ENCODE measurements at regions not wholly inside any gene's neighbourhood (a gene's known extent, or its start where the extent isn't known, plus 50 kb on each side); places are given as distances from the start of the nearest gene placed in this dataset.

DNA sequence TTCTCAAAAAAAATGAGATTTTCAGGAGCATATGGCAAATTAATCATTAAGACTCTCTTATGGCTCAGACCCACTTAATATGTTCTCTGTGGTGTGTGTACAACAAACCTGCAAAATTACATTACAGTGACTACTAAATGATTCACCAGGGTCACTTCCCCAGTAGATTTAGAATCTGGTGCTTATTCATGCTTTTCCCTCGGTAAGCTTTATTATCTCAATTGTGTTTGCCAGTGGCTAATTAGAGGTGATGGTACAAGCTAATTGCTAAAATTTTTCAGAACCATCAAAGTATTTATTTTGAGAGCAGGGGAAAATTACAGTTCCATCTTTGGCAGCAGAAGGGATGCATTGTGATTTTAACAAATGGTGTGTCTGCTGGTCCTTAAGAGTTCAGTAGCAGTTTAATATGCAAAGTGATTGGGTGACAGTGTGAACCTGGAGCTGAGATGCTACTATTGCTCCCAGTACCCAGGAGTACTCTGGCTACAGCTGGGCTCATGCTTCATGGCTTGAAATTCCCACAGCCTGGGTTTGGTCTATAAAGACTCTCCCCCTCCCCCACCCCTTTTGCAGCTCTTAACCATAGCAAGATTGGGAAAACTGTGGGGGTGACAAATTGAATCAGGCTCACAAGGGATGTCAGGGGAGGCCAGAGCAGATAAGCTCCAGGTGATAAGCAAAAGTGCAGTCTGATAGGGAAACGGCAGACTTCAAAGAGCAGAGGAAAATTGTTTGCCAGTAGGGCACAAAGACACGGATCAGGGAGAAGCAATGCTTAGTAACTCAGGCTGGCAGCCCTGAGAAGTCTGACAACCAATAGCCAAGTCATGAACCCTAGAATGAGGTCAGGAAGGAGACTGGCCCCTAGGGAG lies 92.8 kb upstream of the RAD23B start:
- intact Hi-C loops (cut with micrococcal nuclease; ENCODE audit: unreplicated experiment): no loop called here
- TF ChIP-seq EZH2 (IDR thresholded peaks at IDR 0.05; ENCODE audit: borderline replicate concordance, low read depth, low read length, poor library complexity, severe bottlenecking) (no peak), CTCF (conservative IDR thresholded peaks at IDR 0.05; ENCODE audit: low read depth, low read length) (no peak)
- no TSS peak for BruUV-seq (replicated peaks)
- Histone ChIP-seq H3K36me3 (ENCODE audit: insufficient read depth, low read length, poor library complexity, severe bottlenecking) (no peaks in the 10 kb centered on the region), H3K4me1 (ENCODE audit: insufficient read depth, low read length, poor library complexity, severe bottlenecking) (no peaks in the 10 kb centered on the region), H3K27ac (ENCODE audit: low read depth, low read length, poor library complexity, severe bottlenecking) (no peak overlapping the region), H3K9me3 (ENCODE audit: low read depth, low read length, poor library complexity, severe bottlenecking) (no peaks in the 10 kb centered on the region), H3K4me3 (ENCODE audit: low read depth, low read length, poor library complexity, severe bottlenecking) (no peak overlapping the region), H3K27me3 (replicated peaks; ENCODE audit: insufficient read depth, low read depth, low read length, poor library complexity) (peaks cover 14% of the 10 kb centered on the region)
- ChIA-PET CTCF (no interaction called here), POLR2A (ENCODE audit: low non-redundant PET) (no interaction called here)
- DNase-seq (ENCODE audit: low spot score): no peak

DNA sequence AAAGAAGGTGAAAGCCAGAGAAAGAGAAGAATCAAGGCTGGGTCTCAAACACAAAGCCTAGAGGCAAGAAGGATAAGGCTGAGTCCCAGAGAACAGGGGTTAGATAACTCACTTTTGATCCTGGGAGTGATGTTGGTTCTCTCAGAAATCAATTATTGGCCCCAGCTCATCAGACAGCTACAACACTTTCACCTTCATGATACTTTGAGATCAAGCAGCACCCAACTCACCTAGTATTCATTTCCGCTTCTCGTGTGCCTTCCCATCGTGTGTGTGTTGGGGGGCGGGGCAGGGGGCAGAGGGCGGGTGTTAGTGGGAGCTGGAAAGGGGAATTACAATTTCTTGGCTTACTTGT lies 92.2 kb upstream of the RAD23B start:
- POLR2A ChIA-PET (ENCODE audit: low non-redundant PET): no interaction called here
- no peaks in the 10 kb centered on the region for H3K36me3 ChIP-seq (ENCODE audit: insufficient read depth, low read length, poor library complexity, severe bottlenecking)
- no peaks in the 10 kb centered on the region for H3K9me3 ChIP-seq (ENCODE audit: low read depth, low read length, poor library complexity, severe bottlenecking)
- no peak overlapping the region for H3K27ac ChIP-seq (ENCODE audit: low read depth, low read length, poor library complexity, severe bottlenecking)
- no peak overlapping the region for H3K4me3 ChIP-seq (ENCODE audit: low read depth, low read length, poor library complexity, severe bottlenecking)
- no peaks in the 10 kb centered on the region for H3K4me1 ChIP-seq (ENCODE audit: insufficient read depth, low read length, poor library complexity, severe bottlenecking)
- CTCF ChIA-PET: no interaction called here
- DNase-seq (ENCODE audit: low spot score): no peak
- intact Hi-C loops (cut with micrococcal nuclease; ENCODE audit: unreplicated experiment): no loop called here
- TF ChIP-seq EZH2 (IDR thresholded peaks at IDR 0.05; ENCODE audit: borderline replicate concordance, low read depth, low read length, poor library complexity, severe bottlenecking) (no peak), CTCF (conservative IDR thresholded peaks at IDR 0.05; ENCODE audit: low read depth, low read length) (no peak)
- no TSS peak for BruUV-seq (replicated peaks)
- peaks cover 14% of the 10 kb centered on the region for H3K27me3 ChIP-seq (replicated peaks; ENCODE audit: insufficient read depth, low read depth, low read length, poor library complexity)

DNA sequence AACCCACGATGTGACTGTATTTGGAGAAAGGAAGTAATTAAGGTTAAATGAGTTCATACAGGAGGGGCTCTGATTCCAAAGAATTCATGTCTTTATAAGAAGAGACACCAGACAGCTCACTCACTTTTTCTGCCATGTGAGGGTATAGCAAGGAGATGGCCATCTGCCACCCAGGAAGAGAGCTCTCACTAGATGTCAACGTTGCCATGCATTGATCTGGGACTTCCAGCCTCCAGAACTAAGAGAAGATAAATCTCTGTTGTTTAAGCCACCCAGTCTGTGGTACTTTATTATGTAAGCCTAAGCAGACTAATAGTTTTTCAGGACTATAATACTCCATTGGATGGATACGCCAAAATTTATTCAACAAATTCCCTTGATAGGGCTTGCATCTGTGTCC lies 89.8 kb upstream of the RAD23B start:
- TF ChIP-seq CTCF (conservative IDR thresholded peaks at IDR 0.05; ENCODE audit: low read depth, low read length): no peak
- no peak for TF ChIP-seq EZH2 (IDR thresholded peaks at IDR 0.05; ENCODE audit: borderline replicate concordance, low read depth, low read length, poor library complexity, severe bottlenecking)

More for the DNA sequence above, 89.8 kb upstream of the RAD23B start:
- CTCF ChIA-PET: no interaction called here
- Histone ChIP-seq H3K27me3 (replicated peaks; ENCODE audit: insufficient read depth, low read depth, low read length, poor library complexity) (peaks cover 14% of the 10 kb centered on the region), H3K36me3 (ENCODE audit: insufficient read depth, low read length, poor library complexity, severe bottlenecking) (no peaks in the 10 kb centered on the region), H3K4me3 (ENCODE audit: low read depth, low read length, poor library complexity, severe bottlenecking) (no peak overlapping the region), H3K4me1 (ENCODE audit: insufficient read depth, low read length, poor library complexity, severe bottlenecking) (no peaks in the 10 kb centered on the region), H3K9me3 (ENCODE audit: low read depth, low read length, poor library complexity, severe bottlenecking) (no peaks in the 10 kb centered on the region), H3K27ac (ENCODE audit: low read depth, low read length, poor library complexity, severe bottlenecking) (no peak overlapping the region)
- no TSS peak for BruUV-seq (replicated peaks)
- DNase-seq (ENCODE audit: low spot score): no peak
- intact Hi-C loops (cut with micrococcal nuclease; ENCODE audit: unreplicated experiment): no loop called here
- POLR2A ChIA-PET (ENCODE audit: low non-redundant PET): no interaction called here
